ENCODE measurements at regions not wholly inside any gene's neighbourhood (a gene's known extent, or its start where the extent isn't known, plus 50 kb on each side); places are given as distances from the start of the nearest gene placed in this dataset.

DNA sequence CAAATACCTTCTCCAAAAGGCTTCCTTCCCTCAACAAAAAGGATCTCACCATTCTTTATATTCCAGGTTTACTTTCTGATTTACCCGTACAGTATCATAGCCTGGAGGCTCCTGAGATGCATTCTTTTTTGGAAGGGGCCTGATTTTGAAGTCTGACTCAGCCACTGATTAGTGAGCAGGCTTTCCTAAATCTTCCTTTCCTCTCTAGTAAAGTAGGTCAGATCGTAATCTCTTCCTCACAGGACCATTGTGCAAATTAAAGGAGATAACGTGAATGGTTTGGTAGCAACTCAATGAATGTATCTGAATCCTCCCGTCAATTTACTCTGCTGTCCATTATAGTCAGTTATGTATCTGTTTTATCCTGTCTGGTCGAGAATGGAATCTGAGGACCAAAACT lies 227.7 kb upstream of the ANO5 start:
- dilution Hi-C loops (cut with MboI; ENCODE audit: extremely low pct_ligation_motif_present, low sequenced_read_pairs) = no loop called here
- no peak for FAIRE-seq
- intact Hi-C loops (cut with micrococcal nuclease) = no loop called here

More for the DNA sequence above, 227.7 kb upstream of the ANO5 start:
- no peak overlapping the region for H2AFZ ChIP-seq (ENCODE audit: low read depth, low read length)
- H3K27me3 ChIP-seq (ENCODE audit: control insufficient read depth in 2 of 2, insufficient read depth in 2 of 2, low read length in 2 of 2) = no peaks in the 10 kb centered on the region
- ChIA-PET POLR2A (no interaction called here), CTCF (no interaction called here)
- H3K9me1 ChIP-seq (replicated peaks; ENCODE audit: control insufficient read depth, extremely low read depth, insufficient read depth, low read length) = no peaks in the 10 kb centered on the region
- H3K27ac ChIP-seq (ENCODE audit: insufficient read depth, low read depth, low read length) = no peak overlapping the region
- no peak overlapping the region for H3K4me2 ChIP-seq (ENCODE audit: insufficient read depth, low read length)
- no peak overlapping the region for H3K9ac ChIP-seq (replicated peaks; ENCODE audit: extremely low read depth, insufficient read depth, low read length)
- H3K79me2 ChIP-seq (ENCODE audit: control insufficient read depth, insufficient read depth, low read length) = no peaks in the 10 kb centered on the region
- TF ChIP-seq, protein P1, sequence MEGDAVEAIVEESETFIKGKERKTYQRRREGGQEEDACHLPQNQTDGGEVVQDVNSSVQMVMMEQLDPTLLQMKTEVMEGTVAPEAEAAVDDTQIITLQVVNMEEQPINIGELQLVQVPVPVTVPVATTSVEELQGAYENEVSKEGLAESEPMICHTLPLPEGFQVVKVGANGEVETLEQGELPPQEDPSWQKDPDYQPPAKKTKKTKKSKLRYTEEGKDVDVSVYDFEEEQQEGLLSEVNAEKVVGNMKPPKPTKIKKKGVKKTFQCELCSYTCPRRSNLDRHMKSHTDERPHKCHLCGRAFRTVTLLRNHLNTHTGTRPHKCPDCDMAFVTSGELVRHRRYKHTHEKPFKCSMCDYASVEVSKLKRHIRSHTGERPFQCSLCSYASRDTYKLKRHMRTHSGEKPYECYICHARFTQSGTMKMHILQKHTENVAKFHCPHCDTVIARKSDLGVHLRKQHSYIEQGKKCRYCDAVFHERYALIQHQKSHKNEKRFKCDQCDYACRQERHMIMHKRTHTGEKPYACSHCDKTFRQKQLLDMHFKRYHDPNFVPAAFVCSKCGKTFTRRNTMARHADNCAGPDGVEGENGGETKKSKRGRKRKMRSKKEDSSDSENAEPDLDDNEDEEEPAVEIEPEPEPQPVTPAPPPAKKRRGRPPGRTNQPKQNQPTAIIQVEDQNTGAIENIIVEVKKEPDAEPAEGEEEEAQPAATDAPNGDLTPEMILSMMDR (IDR thresholded peaks at IDR 0.05; ENCODE audit: extremely low read depth in 1 of 2, insufficient read depth in 1 of 2, low read depth in 1 of 2, low read length in 2 of 2) = no peak
- TF ChIP-seq MYC (IDR thresholded peaks at IDR 0.05; ENCODE audit: low read depth, low read length) = no peak
- TF ChIP-seq FOS (IDR thresholded peaks at IDR 0.05; ENCODE audit: borderline replicate concordance, insufficient read depth, low read length) = no peak
- no peak for TF ChIP-seq POLR2A (IDR thresholded peaks at IDR 0.05; ENCODE audit: low read depth, low read length)
- TF ChIP-seq POLR2AphosphoS5 (IDR thresholded peaks at IDR 0.05; ENCODE audit: insufficient read depth, low read depth, low read length) = no peak
- no peak for TF ChIP-seq EZH2 (IDR thresholded peaks at IDR 0.05; ENCODE audit: borderline replicate concordance, low read depth, low read length, severe bottlenecking)
- no peak for TF ChIP-seq JUN (IDR thresholded peaks at IDR 0.05; ENCODE audit: borderline replicate concordance, insufficient read depth, insufficient read length, low read depth)
- TF ChIP-seq GATA2 (IDR thresholded peaks at IDR 0.05; ENCODE audit: insufficient read depth, insufficient read length, low read depth, low read length) = no peak
- TF ChIP-seq, protein P2, sequence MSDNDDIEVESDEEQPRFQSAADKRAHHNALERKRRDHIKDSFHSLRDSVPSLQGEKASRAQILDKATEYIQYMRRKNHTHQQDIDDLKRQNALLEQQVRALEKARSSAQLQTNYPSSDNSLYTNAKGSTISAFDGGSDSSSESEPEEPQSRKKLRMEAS (IDR thresholded peaks at IDR 0.05; ENCODE audit: insufficient read depth, insufficient read length) = no peak
- no peak overlapping the region for H3K4me3 ChIP-seq (replicated peaks in 1 of 3; ENCODE audit: insufficient read depth in 1 of 3, low read depth in 1 of 3, low read length in 3 of 3)
- H3K36me3 ChIP-seq (ENCODE audit: control insufficient read depth in 2 of 2, extremely low read depth in 1 of 2, insufficient read depth in 2 of 2, low read length in 2 of 2) = no peaks in the 10 kb centered on the region
- no peaks in the 10 kb centered on the region for H4K20me1 ChIP-seq (replicated peaks; ENCODE audit: control insufficient read depth, extremely low read depth, insufficient read depth, low read length)
- no peaks in the 10 kb centered on the region for H3K4me1 ChIP-seq (ENCODE audit: control insufficient read depth, extremely low read depth, insufficient read depth, low read length)
- BruUV-seq (replicated peaks) = no TSS peak
- peaks cover 5% of the 10 kb centered on the region for H3K9me3 ChIP-seq (replicated peaks; ENCODE audit: control insufficient read depth, insufficient read depth, low read length)
- DNase-seq (ENCODE audit: low read depth, low spot score) = no peak

Data from endothelial cell of umbilical vein (primary cell).